Tibial nerve (tissue), 4 donors: ENCODE measurements at regions not wholly inside any gene's neighbourhood (a gene's known extent, or its start where the extent isn't known, plus 50 kb on each side); places are given as distances from the start of the nearest gene placed in this dataset.

Source experiments
- CTCF ChIP-seq, 5 experiments: fragments of 200-600 bp in 3 of 5; fragments of 450-650 bp in 2 of 5; sonication (generic) in 3 of 5; IDR thresholded peaks; one replicate each; pipeline ENCODE4 v1.5.1; 2016 to 2019; ENCODE audit warnings: antibody characterized with exemption in 5 of 5, mild to moderate bottlenecking in 3 of 5, moderate library complexity in 2 of 5
- EP300 ChIP-seq, 2 donors: sonication (generic); formaldehyde crosslinking; IDR thresholded peaks; one replicate each; pipeline ENCODE4 v1.6.1; 2017; ENCODE audit warnings: antibody characterized with exemption in 2 of 2, mild to moderate bottlenecking in 1 of 2
- POLR2A ChIP-seq, 2 donors: fragments of 450-650 bp; IDR thresholded peaks; one replicate each; pipeline ENCODE4 v1.6.1; 2017; ENCODE audit warnings: antibody characterized with exemption in 2 of 2, mild to moderate bottlenecking in 2 of 2, moderate library complexity in 2 of 2

- TF ChIP-seq POLR2A (IDR thresholded peaks at IDR 0.05): no peak
- no peak for TF ChIP-seq CTCF (IDR thresholded peaks at IDR 0.05)
- TF ChIP-seq EP300 (IDR thresholded peaks at IDR 0.05): no peak
Observed at GRCh38 chr2:61742955-61743354, 110.9 kb downstream of the FAM161A start.
